K562 (cell line): ENCODE measurements at regions not wholly inside any gene's neighbourhood (a gene's known extent, or its start where the extent isn't known, plus 50 kb on each side); places are given as distances from the start of the nearest gene placed in this dataset.

Source experiments
- ATAC-seq: fragments of 200-7000 bp; cut with Tn5 transposase; 3 replicates; pipeline ENCODE4 v1.9.1; 2020; ENCODE audit warnings: moderate library complexity
- BruUV-seq: library from RNA; stranded (reverse); fragments of 400-500 nt; replicated peaks from 2 replicates; lab custom pipeline; 2021; lab: Mats Ljungman, UMichigan
- CTCF ChIA-PET: fragments of 300-600 bp; formaldehyde crosslinking; extraction: SDS; loops from one replicate; lab custom pipeline; 2021; ENCODE audit warnings: low intra/inter-chr PET ratio; lab: Yijun Ruan, JAX
- POLR2A ChIA-PET: fragments of 300-600, 350-650 bp; sonication (Branson Sonifier 250); formaldehyde crosslinking; extraction: SDS; loops from one replicate; lab custom pipeline; 2021; ENCODE audit warnings: antibody characterized with exemption, inconsistent platforms; lab: Yijun Ruan, JAX
- DNase-seq, 4 experiments: peaks; one replicate each; pipeline versions ENCODE4 v3.0.0 to v3.0.0-alpha.2; 2011 to 2018; ENCODE audit warnings: low spot score in 3 of 4, mixed read lengths in 3 of 4; ENCODE audit errors: extremely low read depth in 1 of 4
- FAIRE-seq: peaks from 2 replicates; lab custom pipeline; 2011; peaks lifted over from hg19 to GRCh38; lab: Jason Lieb, UNC
- H2AFZ ChIP-seq: 2 replicates; pipeline ENCODE4 v1.6.0; 2011; ENCODE audit warnings: low read depth, low read length, control low read depth, inconsistent platforms
- H3K27ac ChIP-seq: fragments of 200-600 bp; 3 replicates; pipeline ENCODE4 v1.8.0; 2011; ENCODE audit warnings: low read depth, mild to moderate bottlenecking, control low read depth, inconsistent platforms, low read length, moderate library complexity, mixed read lengths; ENCODE audit errors: extremely low read depth
- H3K27me3 ChIP-seq, 2 experiments: fragments of 300-600 bp in 1 of 2; 2 replicates in 1 of 2; 3 replicates in 1 of 2; pipeline versions ENCODE4 v1.6.0 to v1.8.0; 2011; ENCODE audit warnings: inconsistent platforms in 2 of 2, low read length in 2 of 2, mild to moderate bottlenecking in 1 of 2, mixed read lengths in 1 of 2, moderate library complexity in 1 of 2; ENCODE audit not compliant: control insufficient read depth in 2 of 2, insufficient read depth in 2 of 2
- H3K36me3 ChIP-seq: fragments of 300-600 bp; 3 replicates; pipeline ENCODE4 v1.8.0; 2011; ENCODE audit warnings: mild to moderate bottlenecking, low read length, inconsistent platforms; ENCODE audit not compliant: control insufficient read depth, insufficient read depth
- H3K4me1 ChIP-seq, 2 experiments: fragments of 200-600 bp in 1 of 2; replicated peaks in 1 of 2; 2 replicates in 1 of 2; 3 replicates in 1 of 2; pipeline versions ENCODE4 v1.5.1 to v1.8.0; 2011; ENCODE audit warnings: inconsistent platforms in 2 of 2, low read length in 2 of 2, mild to moderate bottlenecking in 1 of 2, mixed read lengths in 1 of 2, moderate library complexity in 1 of 2; ENCODE audit not compliant: control insufficient read depth in 2 of 2, insufficient read depth in 2 of 2
- H3K4me2 ChIP-seq: 2 replicates; pipeline ENCODE4 v1.6.1; 2011; ENCODE audit warnings: low read length, control low read depth, inconsistent platforms, mixed read lengths; ENCODE audit not compliant: insufficient read depth
- H3K4me3 ChIP-seq: fragments of 200-600 bp; sonication (generic), shearing (Covaris generic); 2 replicates; pipeline ENCODE4 v1.5.1; 2016; ENCODE audit warnings: control low read depth, inconsistent platforms
- H3K79me2 ChIP-seq: fragments of 200-600 bp; 3 replicates; pipeline ENCODE4 v1.8.0; 2011; ENCODE audit warnings: low read length, inconsistent platforms; ENCODE audit not compliant: control insufficient read depth, insufficient read depth
- H3K9ac ChIP-seq, 2 experiments: 2 replicates each; pipeline versions ENCODE4 v1.6.0 to v1.6.1; 2011; ENCODE audit warnings: low read depth in 2 of 2, low read length in 2 of 2, control low read depth in 1 of 2, inconsistent platforms in 1 of 2, mild to moderate bottlenecking in 1 of 2, mixed read lengths in 1 of 2; ENCODE audit not compliant: insufficient read depth in 1 of 2
- H3K9me1 ChIP-seq: one replicate; pipeline ENCODE4 v1.6.0; 2011; ENCODE audit warnings: inconsistent platforms, mild to moderate bottlenecking, low read length, moderate library complexity; ENCODE audit not compliant: control insufficient read depth, insufficient read depth
- H3K9me3 ChIP-seq: replicated peaks from 2 replicates; pipeline ENCODE4 v1.5.1; 2011; ENCODE audit warnings: low read depth, low read length, inconsistent platforms; ENCODE audit not compliant: control insufficient read depth, insufficient read depth
- H4K20me1 ChIP-seq: replicated peaks from 2 replicates; pipeline ENCODE4 v1.6.1; 2011; ENCODE audit warnings: low read length, inconsistent platforms, mixed read lengths; ENCODE audit not compliant: control insufficient read depth, insufficient read depth
- ARID3B ChIP-seq: fragments of 250-450 bp; sonication (Bioruptor Pico); IDR thresholded peaks from 2 replicates; pipeline ENCODE4 v1.4.0; 2020; ENCODE audit warnings: borderline replicate concordance
- CBFA2T3 ChIP-seq: fragments of 450-650 bp; IDR thresholded peaks from 2 replicates; pipeline ENCODE4 v1.6.1; 2017
- THRAP3 ChIP-seq: fragments of 450-650 bp; IDR thresholded peaks from 2 replicates; pipeline ENCODE4 v1.6.1; 2016; ENCODE audit warnings: mild to moderate bottlenecking, inconsistent platforms, borderline replicate concordance
- whole genome bisulfite sequencing: fragments of 100-300 bp; shearing (Covaris generic); methylation state at CpG from one replicate; pipeline ENCODE4 v1.1.6; 2016; ENCODE audit warnings: low coverage, mixed read lengths; ENCODE audit not compliant: insufficient coverage; ENCODE audit errors: missing lambda C conversion rate; 5-methylcytosine and 5-hydroxymethylcytosine counted together
- in situ Hi-C: fragments of 300-500 bp; cut with MboI; formaldehyde crosslinking; loops from 4 replicates; pipeline ENCODE4 v1.15.0; 2018; ENCODE audit warnings: inconsistent platforms, mixed read lengths
- intact Hi-C: fragments of 100-400 bp; cut with micrococcal nuclease; formaldehyde crosslinking; loops from 2 replicates; pipeline ENCODE4 v1.14.2; 2022
- TF ChIP-seq, protein P1 (sequence below): fragments of 450-650 bp; IDR thresholded peaks from 2 replicates; pipeline ENCODE4 v1.7.0; 2016; ENCODE audit warnings: borderline replicate concordance
- TF ChIP-seq, protein P2 (sequence below), 2 experiments: fragments of 450-650 bp; conservative IDR thresholded peaks; 2 replicates each; pipeline ENCODE4 v1.6.1; 2017; ENCODE audit warnings: mild to moderate bottlenecking in 2 of 2, moderate library complexity in 2 of 2

DNA sequence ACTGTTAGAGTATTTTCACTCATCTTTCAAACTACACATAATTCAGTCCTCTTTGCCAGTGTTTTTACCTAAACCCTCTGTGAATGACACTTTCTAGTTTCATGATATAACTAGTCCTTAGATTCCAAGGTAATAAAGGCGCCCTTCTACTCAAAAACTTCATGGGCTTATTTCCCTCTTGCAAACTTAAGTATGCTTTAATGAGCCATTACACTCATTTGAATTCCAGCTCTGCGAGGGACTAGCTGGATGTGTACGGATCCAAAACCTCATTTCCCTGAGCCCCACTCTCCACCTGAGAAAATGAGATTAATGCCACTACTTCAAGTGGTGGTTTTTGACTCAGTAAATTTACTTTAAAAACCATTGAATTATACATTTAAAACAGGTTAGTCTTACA is 141.1 kb downstream of the NDUFA12 start (continued):
- TF ChIP-seq, protein P1, sequence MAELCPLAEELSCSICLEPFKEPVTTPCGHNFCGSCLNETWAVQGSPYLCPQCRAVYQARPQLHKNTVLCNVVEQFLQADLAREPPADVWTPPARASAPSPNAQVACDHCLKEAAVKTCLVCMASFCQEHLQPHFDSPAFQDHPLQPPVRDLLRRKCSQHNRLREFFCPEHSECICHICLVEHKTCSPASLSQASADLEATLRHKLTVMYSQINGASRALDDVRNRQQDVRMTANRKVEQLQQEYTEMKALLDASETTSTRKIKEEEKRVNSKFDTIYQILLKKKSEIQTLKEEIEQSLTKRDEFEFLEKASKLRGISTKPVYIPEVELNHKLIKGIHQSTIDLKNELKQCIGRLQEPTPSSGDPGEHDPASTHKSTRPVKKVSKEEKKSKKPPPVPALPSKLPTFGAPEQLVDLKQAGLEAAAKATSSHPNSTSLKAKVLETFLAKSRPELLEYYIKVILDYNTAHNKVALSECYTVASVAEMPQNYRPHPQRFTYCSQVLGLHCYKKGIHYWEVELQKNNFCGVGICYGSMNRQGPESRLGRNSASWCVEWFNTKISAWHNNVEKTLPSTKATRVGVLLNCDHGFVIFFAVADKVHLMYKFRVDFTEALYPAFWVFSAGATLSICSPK: no peak
- no peak for TF ChIP-seq THRAP3

DNA sequence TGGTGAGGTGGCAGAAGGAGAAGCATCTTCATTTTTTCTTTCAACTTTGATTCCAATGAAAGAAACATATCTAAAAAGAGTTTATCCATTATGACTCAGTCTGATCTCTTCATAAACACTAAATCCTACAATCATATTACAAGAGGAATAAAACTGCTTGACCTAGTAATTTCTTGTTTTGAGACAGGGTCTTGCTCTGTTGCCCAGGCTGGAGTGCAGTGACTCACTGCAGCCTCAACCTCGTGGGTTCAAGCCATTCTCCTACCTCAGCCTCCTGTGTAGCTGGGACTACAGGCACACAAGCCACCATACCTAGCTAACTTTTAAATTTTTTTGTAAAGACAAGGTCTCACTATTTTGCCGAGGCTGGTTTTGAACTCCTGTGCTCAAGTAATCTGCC is 147.2 kb downstream of the NDUFA12 start:
- WGBS: 0% methylated on average over 2 of the region's 2 CpGs
- Histone ChIP-seq H3K27me3 (peaks cover 5 to 8% of the 10 kb centered on the region in 2 experiments), H3K27ac (no peak overlapping the region), H4K20me1 (no peaks in the 10 kb centered on the region), H3K4me2 (no peak overlapping the region), H3K4me1 (no peaks in the 10 kb centered on the region), H2AFZ (no peak overlapping the region), H3K9me1 (no peaks in the 10 kb centered on the region), H3K9me3 (no peaks in the 10 kb centered on the region), H3K79me2 (no peaks in the 10 kb centered on the region), H3K36me3 (no peaks in the 10 kb centered on the region), H3K4me3 (no peak overlapping the region), H3K9ac (no peak overlapping the region)
- FAIRE-seq (no peak), ATAC-seq (no peak), DNase-seq (no peak)
- in situ Hi-C loops (no loop called here), intact Hi-C loops (no loop called here)
- ChIA-PET POLR2A (interaction anchor here (0.6 kb wide), 1 partner anchor 115 kb away, joined by 3 read pairs; no protein-coding TSS in a partner anchor), CTCF (no interaction called here)
- TF ChIP-seq CBFA2T3 (no peak), ARID3B (CRISPR knock-in tag) (no peak)
- TF ChIP-seq, protein P2, sequence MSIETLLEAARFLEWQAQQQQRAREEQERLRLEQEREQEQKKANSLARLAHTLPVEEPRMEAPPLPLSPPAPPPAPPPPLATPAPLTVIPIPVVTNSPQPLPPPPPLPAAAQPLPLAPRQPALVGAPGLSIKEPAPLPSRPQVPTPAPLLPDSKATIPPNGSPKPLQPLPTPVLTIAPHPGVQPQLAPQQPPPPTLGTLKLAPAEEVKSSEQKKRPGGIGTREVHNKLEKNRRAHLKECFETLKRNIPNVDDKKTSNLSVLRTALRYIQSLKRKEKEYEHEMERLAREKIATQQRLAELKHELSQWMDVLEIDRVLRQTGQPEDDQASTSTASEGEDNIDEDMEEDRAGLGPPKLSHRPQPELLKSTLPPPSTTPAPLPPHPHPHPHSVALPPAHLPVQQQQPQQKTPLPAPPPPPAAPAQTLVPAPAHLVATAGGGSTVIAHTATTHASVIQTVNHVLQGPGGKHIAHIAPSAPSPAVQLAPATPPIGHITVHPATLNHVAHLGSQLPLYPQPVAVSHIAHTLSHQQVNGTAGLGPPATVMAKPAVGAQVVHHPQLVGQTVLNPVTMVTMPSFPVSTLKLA (conservative IDR thresholded peaks at IDR 0.05): no peak
- no TSS peak for BruUV-seq
